GM21367 (cell line): ENCODE measurements at regions not wholly inside any gene's neighbourhood (a gene's known extent, or its start where the extent isn't known, plus 50 kb on each side); places are given as distances from the start of the nearest gene placed in this dataset.
"Not testable (repeated sequence)": the region's sequence is repeated elsewhere in the genome, so short reads cannot be mapped to it uniquely, and the experiment has no call there.

Source experiments
- ATAC-seq: cut with Tn5 transposase; IDR thresholded peaks from one replicate; pipeline ENCODE4 v1.9.1; 2021; ENCODE audit not compliant: unreplicated experiment

DNA sequence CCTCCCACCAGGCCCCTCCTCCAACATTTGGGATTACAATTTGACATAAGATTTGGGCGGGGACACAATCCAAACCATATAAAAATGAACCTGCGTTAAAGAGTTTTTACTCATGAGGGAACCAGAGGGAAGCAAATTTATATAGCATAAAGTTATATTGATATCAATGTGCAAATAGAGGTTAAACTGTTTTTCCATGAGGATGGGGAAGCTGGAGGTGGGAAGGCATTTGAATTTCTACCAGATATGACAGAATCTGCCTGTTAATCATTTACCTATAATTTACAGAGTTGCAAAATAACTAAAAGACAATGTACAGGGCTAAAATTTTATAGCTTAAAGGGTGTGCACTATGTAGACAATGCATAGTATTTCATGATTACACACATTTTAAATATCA, 322.0 kb upstream of the FKBP1C start:
- no peak for ATAC-seq

DNA sequence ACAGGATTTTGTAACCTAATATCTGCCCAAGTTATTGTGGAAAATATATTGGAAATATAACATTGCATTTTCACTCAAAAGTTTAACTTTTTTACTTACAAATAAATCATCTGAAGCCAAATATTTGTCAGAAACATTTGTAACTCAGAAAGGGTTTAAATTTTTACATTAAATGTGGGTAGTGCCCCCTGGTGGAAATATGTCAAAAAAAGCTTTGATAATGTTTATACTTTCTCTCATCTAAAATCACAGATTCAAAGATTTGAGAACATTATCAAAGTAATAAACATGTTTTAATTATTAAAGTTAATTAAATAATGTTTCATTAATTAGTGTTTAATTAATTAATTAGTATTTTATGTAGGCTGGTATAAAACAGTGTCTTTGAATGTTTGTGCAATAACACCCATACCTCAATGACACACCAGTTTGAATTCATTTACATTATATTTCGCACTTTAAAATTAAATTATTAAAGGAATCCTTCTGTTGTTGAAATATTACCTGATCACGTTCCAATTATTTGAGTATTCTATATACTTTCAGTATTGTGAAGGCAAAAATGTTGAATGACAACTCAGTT, 320.1 kb upstream of the FKBP1C start:
- no peak for ATAC-seq

DNA sequence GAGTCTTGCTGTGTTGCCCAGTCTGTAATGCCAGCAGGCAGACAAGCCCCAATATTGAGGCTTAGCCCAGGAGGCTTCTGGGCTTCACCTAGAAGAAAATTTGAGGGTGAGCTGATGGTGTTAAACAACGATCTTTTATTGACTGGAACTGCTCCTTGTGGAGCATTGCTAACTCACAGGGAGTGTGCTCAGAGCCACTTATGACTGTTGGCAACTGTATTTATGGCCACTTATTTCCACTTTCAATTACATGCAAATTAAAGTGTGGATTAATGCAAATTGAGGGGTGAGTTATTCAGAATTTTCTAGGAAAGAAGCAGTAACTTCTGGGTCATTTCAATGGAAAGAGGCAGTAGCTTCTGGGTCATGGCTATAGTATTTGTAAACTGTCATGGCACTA, 317.2 kb upstream of the FKBP1C start:
- no peak for ATAC-seq

DNA sequence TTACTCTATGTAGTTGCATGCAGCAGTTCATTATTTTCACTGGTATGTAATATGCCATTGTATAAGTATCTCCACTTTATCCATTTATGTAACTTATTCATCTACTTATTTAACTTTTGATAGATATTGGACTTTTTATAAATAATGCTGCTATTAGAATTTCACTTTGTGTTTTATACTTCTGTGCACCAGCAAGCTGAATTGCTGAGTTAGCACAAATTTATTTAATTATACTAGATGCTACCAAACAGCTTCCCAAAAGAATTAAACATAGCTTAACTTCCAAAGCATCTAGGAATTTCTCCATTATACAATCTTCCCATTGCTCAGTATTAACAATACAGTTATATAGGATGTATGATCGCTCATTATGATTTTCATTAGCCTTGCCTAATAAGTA, 308.0 kb upstream of the FKBP1C start:
- no peak for ATAC-seq

DNA sequence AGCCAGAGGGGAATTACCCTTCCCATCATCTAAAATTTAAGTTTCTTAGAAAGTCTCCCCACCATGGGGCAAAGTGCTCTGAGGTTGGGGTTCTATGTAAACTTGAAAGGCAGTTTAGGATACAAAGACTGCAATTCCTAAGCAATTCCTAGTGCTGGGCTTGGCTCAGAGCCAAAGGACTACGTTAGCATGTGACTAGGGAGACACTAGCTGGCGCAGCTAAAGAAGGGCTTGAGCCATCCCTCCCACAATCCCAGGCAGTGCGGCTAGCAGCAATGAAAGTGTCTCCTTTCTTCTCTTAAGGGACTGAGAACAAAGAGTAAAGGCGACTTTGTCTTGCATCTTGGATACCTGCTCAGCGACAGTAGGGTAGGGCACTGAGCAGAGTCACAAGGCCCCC, 306.6 kb upstream of the FKBP1C start:
- no peak for ATAC-seq

DNA sequence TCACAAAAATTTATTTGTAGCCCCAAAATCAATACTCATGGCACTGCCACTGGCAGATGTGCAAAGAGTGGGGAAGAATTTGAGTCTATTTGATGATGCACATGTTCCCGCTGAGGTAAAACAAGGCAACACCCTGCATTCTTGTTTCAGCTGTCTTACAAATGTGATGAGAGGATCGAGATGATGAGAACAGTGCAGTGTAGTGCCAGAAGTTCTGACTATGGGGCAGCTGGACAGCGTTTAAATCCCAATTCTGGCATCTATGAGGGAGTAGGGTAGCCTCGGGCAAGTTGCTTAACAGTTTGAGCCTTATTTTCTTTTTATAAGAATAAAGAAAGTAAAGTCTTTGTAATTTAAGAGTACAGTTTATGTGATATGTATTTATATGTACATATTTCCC, 296.7 kb upstream of the FKBP1C start:
- no peak for ATAC-seq

DNA sequence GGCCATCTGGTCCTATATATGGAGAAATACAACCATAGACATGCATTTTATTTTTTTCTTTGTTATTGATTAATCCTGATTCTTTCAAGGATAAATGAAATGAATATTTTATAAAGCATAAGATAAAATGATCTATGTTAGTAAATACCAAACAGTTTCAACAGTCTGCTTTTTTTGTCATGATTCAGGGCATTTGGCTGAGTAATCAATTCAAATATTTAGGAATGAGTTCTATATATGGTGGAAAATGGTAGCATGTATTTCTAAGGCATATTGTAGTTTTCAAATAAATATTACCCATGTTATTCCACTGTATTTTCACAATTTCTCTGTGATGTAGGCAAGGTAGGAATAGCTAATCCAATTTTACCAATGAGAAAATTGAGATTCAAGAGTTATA, 287.5 kb upstream of the FKBP1C start:
- ATAC-seq, result no peak

DNA sequence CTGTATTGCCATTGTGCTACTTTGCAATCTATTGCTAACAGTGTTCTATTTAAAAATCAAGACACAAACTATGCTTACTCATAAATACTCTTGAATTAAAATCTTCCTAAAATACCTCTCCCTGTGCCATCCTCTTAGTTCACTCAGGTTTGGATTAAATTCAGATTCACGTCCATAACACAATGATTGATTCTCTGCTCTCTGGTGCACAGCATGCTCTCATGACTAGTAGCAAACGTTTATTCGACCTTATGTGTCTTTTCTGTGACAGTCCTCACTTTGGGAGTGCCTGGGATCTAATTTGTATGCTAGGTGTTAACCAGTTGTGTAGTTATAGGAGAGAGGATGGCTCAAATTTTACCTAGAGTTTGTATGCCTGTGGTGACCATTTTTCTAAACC, 270.4 kb upstream of the FKBP1C start:
- no peak for ATAC-seq

DNA sequence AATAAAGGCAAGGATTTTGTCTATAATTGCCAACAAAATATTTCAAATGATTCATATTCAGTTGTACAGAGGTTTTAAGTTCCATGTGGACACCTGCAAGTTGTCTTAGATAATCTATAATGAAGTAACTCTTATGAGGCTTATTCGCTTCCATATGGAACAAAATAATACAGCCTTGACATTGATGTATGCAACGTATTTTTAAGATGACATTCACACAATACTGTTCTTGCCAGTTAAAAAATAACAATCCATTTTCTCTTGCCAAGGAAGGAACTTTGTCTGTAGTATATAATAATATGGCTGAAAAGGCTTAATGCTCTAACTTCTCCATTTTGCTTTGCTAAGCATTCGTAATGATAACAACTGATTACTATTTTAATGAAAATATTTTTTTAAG, 269.3 kb upstream of the FKBP1C start:
- ATAC-seq, result no peak

DNA sequence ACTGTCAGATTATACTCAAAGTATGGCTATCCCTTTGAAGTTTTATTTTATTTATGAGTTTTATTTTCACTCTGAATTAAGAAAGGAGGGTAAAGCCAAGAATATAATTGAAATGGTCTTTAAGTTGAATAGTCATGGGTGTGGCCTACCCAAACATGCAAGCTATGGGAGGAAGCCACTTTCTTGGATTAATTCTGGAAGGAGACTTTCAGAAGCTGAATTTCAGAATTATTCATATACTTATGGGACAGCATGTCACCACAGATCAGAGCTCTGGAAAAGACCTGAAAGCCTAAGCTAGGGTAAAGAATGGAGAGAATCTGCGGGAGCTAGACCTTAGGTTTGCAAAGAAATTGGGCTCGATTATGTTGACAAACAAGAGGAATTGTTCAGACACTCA, 242.4 kb upstream of the FKBP1C start:
- no peak for ATAC-seq

DNA sequence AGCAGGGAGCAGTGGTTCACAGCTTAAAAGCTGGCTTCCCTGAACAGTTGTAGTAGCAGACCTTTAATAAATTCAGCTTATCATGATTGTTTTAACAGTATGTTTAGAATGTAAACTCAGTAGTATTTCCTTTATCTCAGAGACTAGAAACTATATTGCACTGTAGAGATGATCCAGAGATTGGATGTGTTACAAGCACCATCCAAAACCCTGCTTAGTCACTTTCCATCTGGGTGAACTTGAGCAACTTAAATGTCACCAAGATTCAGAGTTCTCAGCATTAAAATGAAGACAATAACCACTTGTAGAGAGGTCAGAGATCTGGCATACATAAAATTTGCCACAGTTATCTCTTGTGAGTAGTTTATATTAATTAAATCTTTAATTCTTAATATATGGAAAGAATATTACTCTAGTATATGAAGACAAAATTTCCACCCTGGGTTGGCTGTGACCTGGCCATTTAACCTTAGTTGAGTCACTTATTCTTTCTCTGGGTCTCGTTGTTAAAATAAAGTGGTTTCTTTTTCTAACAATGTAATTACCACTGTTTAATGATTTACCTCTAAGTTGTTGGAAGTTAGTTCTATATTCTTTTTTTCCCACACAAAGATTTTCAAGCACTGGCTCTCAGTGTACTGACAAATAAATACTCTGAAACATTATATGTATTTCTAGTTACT, 239.2 kb upstream of the FKBP1C start:
- no peak for ATAC-seq

DNA sequence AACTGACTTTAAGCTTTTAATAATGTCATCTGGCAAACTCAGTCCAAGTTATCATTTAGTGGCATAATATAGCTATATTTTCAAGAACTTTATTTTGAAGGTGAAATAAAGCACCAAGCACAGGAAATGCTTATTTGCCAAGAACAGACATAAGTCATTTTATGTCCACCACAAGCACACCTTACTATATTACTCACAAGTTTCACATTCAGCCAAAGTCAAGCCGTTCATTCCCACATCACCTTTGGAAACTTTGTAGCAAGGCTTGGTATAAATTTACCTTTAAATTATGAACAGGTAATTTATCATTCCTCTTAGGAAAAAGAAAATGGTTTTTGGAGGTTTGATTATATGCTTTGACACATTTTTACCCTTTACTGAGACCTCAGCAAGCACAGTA, 236.8 kb upstream of the FKBP1C start:
- no peak for ATAC-seq

DNA sequence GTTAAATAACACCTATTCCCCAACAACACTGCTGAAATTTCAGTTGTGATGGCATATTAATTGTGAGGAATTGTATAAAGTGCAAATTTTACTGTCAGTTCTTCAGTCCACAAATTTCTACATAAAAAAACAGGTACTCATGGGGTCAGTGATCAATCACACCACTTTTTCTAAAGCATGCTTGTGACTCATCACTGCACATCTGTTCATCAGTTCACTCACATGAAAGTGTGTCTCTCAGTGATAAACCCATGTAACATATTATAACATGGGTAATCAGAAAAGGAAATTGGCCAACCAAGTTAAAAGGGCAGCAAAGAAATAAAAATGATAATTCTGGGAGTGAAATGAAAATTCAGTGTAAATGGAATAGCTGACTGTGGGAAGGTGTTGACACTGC, 234.7 kb upstream of the FKBP1C start:
- ATAC-seq, result no peak

DNA sequence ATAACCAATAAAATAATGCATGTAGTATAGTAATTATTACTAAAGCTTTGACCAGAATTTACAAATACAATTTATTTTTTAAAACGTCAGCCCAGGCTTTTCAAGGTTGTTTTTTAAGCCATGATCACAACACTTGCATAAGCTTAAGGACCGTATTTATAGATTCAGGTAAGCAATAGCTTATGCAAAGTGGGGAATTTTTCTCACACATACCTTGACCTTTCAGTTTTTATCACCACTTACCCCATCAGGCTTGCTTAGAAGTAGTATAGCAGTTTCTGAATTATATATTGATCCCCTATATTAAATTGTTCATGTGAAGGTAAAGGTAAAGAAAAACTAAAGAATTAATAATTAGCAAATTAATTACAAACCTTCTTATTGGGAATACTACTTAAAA, 232.3 kb upstream of the FKBP1C start:
- no peak for ATAC-seq

DNA sequence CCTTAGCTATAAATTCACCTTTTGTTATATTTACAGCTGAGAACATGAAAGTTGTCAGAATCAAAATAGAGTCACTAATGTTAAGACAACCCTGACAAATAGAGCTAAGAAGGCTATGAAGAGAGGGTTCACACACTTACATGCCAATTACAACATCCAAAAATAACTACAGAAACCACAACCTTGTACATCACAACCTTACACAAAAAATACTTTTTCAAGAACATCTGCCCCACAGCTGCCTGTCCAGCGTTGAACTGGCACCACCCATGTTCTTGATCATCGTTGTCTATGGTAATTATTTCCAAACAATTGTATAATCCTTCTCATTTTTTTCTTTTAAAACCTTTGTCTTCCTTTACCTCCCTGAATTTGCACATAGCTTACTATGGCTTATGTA, 231.2 kb upstream of the FKBP1C start:
- no peak for ATAC-seq

DNA sequence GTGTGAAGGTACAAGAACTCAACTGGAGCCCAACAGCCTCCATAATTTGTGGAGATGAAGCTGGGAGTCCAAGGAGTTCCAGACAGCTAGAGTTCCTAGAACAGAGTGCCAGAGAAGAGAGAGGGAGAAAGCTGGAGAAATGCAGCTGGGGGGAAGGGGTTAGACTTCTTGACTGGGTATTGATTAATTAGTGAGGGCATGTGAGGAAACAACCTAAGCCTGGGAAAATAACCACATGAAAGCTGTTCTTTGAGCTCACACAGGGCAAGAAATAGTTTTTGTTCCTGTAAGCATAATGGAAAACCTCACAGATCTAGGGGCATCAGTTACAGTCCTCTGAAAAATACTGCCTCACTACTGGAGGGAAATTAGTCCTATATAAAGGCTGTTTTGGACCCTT, 230.5 kb upstream of the FKBP1C start:
- no peak for ATAC-seq

DNA sequence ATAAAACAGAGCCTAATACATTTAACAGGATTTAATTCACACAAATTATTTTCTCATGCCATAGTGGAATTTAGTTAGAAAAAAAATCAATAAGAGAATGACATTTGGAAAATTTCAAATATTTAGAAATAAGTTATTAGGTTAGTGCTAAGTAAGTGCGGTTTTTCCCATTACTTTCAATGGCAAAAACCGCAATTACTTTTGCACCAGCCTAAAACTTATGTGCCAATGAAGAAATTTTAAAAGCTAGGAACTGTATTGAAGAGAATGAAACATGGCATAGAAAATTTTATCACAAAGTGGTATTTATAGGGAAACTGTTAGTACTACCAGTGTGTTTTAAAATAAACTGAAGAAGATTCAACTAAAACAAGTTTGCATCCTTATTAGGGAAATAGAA, 228.3 kb upstream of the FKBP1C start:
- no peak for ATAC-seq

DNA sequence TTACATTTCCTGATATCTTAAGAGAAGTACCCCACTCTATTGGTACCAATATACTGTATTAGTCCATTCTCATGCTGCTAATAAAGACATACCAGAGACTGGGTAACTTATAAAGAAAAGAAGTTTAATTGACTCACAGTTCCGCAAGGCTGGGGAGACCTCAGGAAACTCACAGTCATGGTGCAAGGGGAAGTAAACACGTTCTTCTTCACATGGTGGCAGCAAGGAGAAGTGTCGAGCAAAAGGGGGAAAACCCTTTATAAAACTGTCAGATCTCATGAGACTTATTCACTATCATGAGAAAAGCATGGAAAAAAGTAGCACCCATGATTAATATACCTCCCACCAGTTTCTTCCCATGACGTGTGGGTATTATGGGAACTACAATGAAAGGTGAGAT, 219.6 kb upstream of the FKBP1C start:
- ATAC-seq, result not testable (repeated sequence)

DNA sequence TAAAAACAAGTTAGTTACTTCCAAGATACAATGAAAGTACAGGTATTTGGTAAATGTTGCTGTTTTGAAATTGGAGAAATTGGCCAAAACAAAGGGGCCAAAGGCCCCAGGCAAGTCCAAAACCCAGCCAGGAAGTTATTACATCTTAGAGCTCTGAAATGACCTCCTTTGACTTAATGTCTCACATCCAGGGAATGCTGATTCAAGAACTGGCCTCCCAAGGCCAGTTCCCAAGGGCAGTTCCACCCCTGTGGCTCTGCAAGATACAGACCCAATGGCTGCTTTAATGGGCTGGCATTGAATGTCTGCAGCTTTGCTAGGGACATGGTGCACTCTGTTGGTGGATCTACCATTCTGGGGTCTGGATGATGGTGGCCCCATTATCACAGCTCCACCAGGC, 217.3 kb upstream of the FKBP1C start:
- no peak for ATAC-seq

DNA sequence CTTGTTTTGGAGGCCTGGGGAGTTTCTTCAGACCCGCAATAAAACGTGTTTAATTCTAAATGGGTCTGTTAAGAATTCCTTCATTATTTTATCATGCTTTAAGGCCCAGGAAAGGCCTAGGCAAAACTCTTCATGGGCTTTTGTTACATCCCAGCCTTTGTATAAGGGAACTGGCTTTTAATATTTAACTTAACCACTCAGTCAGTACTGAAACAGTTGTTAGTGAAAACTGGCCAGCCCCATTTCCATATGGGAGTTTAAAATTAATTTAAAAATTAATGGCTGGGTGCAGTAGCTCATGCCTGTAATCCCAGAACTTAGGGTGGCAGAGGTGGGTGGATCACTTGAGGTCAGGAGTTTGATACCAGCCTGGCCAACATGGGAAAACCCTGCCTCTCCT, 213.2 kb upstream of the FKBP1C start:
- ATAC-seq, result no peak

DNA sequence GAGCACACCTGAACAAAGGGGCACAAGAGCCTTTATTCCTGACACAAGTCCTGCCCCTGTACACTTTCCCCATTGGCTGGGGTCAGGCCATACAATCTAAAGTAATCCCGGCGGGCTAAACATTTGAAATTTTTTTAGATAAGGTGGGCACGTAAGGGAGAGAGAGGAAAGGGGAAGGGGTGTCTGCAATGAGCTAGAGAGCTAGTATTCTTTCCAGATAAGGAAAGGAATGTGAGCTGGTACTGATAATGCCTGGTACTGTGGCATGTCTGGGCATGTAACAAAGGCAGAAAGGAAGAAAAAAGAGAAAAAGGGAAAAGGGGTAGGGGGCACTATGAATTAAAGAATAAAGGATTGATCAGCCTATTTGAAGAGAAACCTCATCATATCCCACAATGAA, 212.0 kb upstream of the FKBP1C start:
- not testable (repeated sequence) for ATAC-seq

DNA sequence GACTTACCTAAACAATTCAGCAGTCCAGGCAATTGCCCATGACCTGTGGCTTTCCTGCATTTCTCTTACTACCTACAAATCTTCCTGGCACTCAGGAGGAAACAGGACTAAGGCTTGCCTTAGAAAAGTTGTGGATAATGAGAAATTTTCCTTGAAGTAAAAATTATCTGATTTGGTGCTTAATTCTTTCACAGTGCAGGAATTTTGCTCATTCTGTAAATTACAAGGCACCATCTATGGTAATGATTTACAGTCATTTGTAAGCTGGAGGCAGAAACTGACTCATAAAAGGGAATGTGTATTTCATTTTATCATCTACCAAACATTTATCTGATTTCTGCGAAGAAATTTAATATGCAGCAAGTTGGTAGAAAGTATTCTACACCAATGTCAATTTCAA, 211.5 kb upstream of the FKBP1C start:
- no peak for ATAC-seq

DNA sequence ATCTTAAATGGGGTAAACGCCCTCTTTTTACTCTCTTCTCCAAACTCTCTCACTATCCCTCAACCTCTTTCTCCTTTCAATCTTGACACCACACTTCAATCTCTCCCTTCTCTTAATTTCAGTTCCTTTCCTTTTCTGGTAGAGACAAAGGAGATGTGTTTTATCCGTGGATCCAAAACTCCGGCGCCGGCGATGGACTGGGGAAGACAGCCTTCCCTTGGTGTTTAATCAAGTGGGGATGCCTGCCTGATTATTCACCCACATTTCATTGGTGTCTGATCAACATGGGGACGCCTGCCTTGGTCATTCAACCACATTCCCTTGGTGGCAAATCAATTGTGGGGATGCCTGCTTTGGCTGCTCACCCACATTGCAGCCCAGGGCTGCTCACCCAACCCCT, 205.3 kb upstream of the FKBP1C start:
- ATAC-seq, result not testable (repeated sequence)
